HG03066 (cell line): ENCODE measurements at regions not wholly inside any gene's neighbourhood (a gene's known extent, or its start where the extent isn't known, plus 50 kb on each side); places are given as distances from the start of the nearest gene placed in this dataset.

Experiments
- ATAC-seq: cut with Tn5 transposase; IDR thresholded peaks from one replicate; pipeline ENCODE4 v1.9.1; 2021; ENCODE audit warnings: low read depth; ENCODE audit not compliant: unreplicated experiment

- ATAC-seq: no peak
Measured at GRCh38 chr20:23186808-23187207, 100.7 kb upstream of the CD93 start.

- no peak for ATAC-seq
Measured at GRCh38 chr20:23180451-23180921, 94.4 kb upstream of the CD93 start.

GRCh38 chr20:23179766-23180403, 93.8 kb upstream of the CD93 start:
- no peak for ATAC-seq

GRCh38 chr20:23178806-23179205, 92.7 kb upstream of the CD93 start:
- no peak for ATAC-seq

GRCh38 chr20:23174821-23175220, 88.7 kb upstream of the CD93 start:
- no peak for ATAC-seq

GRCh38 chr20:23167431-23167830, 81.3 kb upstream of the CD93 start:
- ATAC-seq: no peak

GRCh38 chr20:23166563-23166962, 80.4 kb upstream of the CD93 start:
- ATAC-seq: no peak

- ATAC-seq: no peak
Measured at GRCh38 chr20:23165964-23166363, 79.8 kb upstream of the CD93 start.

- no peak for ATAC-seq
Measured at GRCh38 chr20:23165307-23165750, 79.2 kb upstream of the CD93 start.

GRCh38 chr20:23164176-23164601, 78.1 kb upstream of the CD93 start:
- no peak for ATAC-seq

GRCh38 chr20:23163562-23163961, 77.4 kb upstream of the CD93 start:
- ATAC-seq: no peak

- ATAC-seq: no peak
Measured at GRCh38 chr20:23162887-23163286, 76.8 kb upstream of the CD93 start.

GRCh38 chr20:23161968-23162696, 76.0 kb upstream of the CD93 start:
- no peak for ATAC-seq

GRCh38 chr20:23161244-23161891, 75.2 kb upstream of the CD93 start:
- ATAC-seq: no peak

- ATAC-seq: no peak
Measured at GRCh38 chr20:23160536-23161243, 74.6 kb upstream of the CD93 start.

- ATAC-seq: no peak
Measured at GRCh38 chr20:23159947-23160318, 73.8 kb upstream of the CD93 start.

- ATAC-seq: no peak
Measured at GRCh38 chr20:23159256-23159946, 73.3 kb upstream of the CD93 start.

- no peak for ATAC-seq
Measured at GRCh38 chr20:23157734-23158133, 71.6 kb upstream of the CD93 start.

- no peak for ATAC-seq
Measured at GRCh38 chr20:23156842-23157423, 70.8 kb upstream of the CD93 start.
